Panc1 (cell line): ENCODE measurements at regions not wholly inside any gene's neighbourhood (a gene's known extent, or its start where the extent isn't known, plus 50 kb on each side); places are given as distances from the start of the nearest gene placed in this dataset.

Source experiments
- POLR2AphosphoS5 ChIP-seq: IDR thresholded peaks from 2 replicates; pipeline ENCODE4 v1.6.1; 2012; ENCODE audit warnings: mild to moderate bottlenecking, low read depth, low read length, moderate library complexity
- TCF7L2 ChIP-seq: IDR thresholded peaks from 2 replicates; pipeline ENCODE4 v1.6.1; 2011; ENCODE audit warnings: mild to moderate bottlenecking, low read depth, low read length, inconsistent platforms
- TF ChIP-seq, protein P1 (sequence below): fragments of 450-650 bp; IDR thresholded peaks from 2 replicates; pipeline ENCODE4 v1.5.1; 2017; ENCODE audit warnings: mild to moderate bottlenecking

DNA sequence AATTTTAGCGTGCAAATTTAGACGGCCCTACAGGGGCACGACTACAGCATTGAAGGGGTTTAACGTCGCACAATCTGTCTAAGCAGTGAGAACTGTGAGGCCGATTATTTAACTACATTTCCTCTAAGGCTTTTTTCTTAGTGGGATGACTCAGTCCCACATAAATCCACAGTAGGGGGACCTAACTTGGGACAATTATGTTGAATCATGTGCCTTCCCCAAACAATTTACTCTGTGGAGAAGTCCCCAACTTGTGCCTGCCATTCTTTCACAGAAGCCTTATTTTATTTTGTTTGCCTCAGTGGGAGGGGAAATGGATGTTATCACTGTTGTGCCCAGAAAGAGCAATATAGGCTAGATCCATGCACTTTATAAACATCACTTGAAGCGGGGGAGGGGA, 80.3 kb upstream of the CDCA7L start:
- TF ChIP-seq, protein P1, sequence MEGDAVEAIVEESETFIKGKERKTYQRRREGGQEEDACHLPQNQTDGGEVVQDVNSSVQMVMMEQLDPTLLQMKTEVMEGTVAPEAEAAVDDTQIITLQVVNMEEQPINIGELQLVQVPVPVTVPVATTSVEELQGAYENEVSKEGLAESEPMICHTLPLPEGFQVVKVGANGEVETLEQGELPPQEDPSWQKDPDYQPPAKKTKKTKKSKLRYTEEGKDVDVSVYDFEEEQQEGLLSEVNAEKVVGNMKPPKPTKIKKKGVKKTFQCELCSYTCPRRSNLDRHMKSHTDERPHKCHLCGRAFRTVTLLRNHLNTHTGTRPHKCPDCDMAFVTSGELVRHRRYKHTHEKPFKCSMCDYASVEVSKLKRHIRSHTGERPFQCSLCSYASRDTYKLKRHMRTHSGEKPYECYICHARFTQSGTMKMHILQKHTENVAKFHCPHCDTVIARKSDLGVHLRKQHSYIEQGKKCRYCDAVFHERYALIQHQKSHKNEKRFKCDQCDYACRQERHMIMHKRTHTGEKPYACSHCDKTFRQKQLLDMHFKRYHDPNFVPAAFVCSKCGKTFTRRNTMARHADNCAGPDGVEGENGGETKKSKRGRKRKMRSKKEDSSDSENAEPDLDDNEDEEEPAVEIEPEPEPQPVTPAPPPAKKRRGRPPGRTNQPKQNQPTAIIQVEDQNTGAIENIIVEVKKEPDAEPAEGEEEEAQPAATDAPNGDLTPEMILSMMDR = no peak
- TF ChIP-seq POLR2AphosphoS5 (no peak), TCF7L2 (no peak)
